ENCODE measurements at regions not wholly inside any gene's neighbourhood (a gene's known extent, or its start where the extent isn't known, plus 50 kb on each side); places are given as distances from the start of the nearest gene placed in this dataset.

DNA sequence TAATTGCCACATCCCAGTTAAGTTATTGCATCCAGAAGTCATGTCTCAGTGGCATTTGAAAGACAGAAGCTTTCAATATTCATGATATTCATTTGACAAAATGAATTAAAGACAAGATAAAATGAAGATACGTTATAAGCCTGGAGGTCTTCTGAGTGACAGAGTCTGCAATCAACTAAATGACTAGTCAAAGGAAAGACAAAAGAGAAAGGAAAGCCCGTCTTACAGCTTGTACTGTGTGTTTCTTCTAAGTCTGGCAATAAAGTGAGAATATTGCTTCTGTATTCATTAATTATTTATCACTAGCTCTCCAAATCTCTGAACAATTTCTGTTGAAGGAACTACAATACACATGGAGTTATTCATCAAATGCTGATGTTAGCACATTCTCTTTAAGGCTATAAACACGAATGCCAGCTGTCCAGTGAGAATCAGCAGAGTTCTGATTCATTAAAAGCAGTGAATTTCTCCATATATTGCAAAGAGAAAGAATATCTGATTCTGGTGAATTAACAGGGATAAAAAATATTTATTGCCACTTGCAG, 70.7 kb downstream of the ATXN7L3B start:
- Mint-ChIP-seq H3K27ac (ENCODE audit: unreplicated experiment) (no peak overlapping the region), H3K4me1 (ENCODE audit: unreplicated experiment) (no peaks in the 10 kb centered on the region), H3K36me3 (ENCODE audit: low read depth, unreplicated experiment) (no peaks in the 10 kb centered on the region), H3K4me3 (ENCODE audit: unreplicated experiment) (no peak overlapping the region), H3K9me3 (ENCODE audit: unreplicated experiment) (no peaks in the 10 kb centered on the region), H3K27me3 (ENCODE audit: unreplicated experiment) (peaks cover 2% of the 10 kb centered on the region)
- DNase-seq (ENCODE audit: low spot score) = no peak
- TF ChIP-seq, protein P1, sequence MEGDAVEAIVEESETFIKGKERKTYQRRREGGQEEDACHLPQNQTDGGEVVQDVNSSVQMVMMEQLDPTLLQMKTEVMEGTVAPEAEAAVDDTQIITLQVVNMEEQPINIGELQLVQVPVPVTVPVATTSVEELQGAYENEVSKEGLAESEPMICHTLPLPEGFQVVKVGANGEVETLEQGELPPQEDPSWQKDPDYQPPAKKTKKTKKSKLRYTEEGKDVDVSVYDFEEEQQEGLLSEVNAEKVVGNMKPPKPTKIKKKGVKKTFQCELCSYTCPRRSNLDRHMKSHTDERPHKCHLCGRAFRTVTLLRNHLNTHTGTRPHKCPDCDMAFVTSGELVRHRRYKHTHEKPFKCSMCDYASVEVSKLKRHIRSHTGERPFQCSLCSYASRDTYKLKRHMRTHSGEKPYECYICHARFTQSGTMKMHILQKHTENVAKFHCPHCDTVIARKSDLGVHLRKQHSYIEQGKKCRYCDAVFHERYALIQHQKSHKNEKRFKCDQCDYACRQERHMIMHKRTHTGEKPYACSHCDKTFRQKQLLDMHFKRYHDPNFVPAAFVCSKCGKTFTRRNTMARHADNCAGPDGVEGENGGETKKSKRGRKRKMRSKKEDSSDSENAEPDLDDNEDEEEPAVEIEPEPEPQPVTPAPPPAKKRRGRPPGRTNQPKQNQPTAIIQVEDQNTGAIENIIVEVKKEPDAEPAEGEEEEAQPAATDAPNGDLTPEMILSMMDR (IDR thresholded peaks at IDR 0.05; ENCODE audit: unreplicated experiment) = no peak

DNA sequence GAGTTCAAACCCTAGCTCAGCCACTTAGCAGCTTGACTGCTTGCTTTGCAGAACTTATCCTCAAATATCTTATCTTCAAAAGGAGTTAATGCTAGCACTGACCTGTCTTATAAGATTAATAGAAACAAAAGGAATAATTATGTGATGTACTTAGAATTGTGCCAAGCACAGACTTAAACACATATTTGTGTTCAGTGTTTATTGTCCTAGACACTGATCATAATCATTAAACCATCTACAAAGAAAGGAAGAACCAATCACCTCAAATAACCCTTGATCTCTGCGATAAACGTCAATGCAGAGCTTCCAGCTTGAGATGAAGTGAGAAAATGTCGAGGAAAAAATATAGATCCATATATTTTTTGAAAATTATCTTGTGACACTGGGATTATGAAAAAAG, 73.1 kb downstream of the ATXN7L3B start:
- DNase-seq (ENCODE audit: low spot score) = no peak
- H3K27me3 Mint-ChIP-seq (ENCODE audit: unreplicated experiment) = peaks cover 2% of the 10 kb centered on the region
- no peaks in the 10 kb centered on the region for H3K36me3 Mint-ChIP-seq (ENCODE audit: low read depth, unreplicated experiment)
- TF ChIP-seq, protein P1 (IDR thresholded peaks at IDR 0.05; ENCODE audit: unreplicated experiment) = no peak
- H3K4me3 Mint-ChIP-seq (ENCODE audit: unreplicated experiment) = no peak overlapping the region
- H3K27ac Mint-ChIP-seq (ENCODE audit: unreplicated experiment) = no peak overlapping the region
- no peaks in the 10 kb centered on the region for H3K4me1 Mint-ChIP-seq (ENCODE audit: unreplicated experiment)
- H3K9me3 Mint-ChIP-seq (ENCODE audit: unreplicated experiment) = no peaks in the 10 kb centered on the region

DNA sequence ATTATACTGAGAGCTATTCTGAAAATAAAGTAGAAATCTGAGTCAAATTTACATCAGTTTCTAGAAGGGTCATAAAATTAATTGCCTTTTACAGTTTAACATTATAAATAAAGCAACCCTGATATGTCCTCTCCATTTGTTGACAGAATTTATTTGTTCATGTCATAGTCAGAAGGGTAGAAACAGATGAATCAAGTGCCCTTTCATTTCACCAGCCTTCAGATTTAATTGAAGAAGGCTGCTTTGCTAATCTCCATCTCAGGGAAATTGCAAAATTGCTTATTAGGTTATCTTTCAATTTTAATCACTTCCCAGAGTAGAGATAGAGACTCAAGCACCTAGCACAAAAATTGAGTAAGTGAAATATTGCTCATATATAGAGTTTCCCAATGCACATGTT, 76.8 kb downstream of the ATXN7L3B start:
- Mint-ChIP-seq H3K36me3 (ENCODE audit: low read depth, unreplicated experiment) (no peaks in the 10 kb centered on the region), H3K27ac (ENCODE audit: unreplicated experiment) (no peak overlapping the region), H3K4me3 (ENCODE audit: unreplicated experiment) (no peak overlapping the region), H3K4me1 (ENCODE audit: unreplicated experiment) (no peaks in the 10 kb centered on the region), H3K9me3 (ENCODE audit: unreplicated experiment) (no peaks in the 10 kb centered on the region), H3K27me3 (ENCODE audit: unreplicated experiment) (no peaks in the 10 kb centered on the region)
- DNase-seq (ENCODE audit: low spot score) = no peak
- TF ChIP-seq, protein P1 (IDR thresholded peaks at IDR 0.05; ENCODE audit: unreplicated experiment) = no peak

DNA sequence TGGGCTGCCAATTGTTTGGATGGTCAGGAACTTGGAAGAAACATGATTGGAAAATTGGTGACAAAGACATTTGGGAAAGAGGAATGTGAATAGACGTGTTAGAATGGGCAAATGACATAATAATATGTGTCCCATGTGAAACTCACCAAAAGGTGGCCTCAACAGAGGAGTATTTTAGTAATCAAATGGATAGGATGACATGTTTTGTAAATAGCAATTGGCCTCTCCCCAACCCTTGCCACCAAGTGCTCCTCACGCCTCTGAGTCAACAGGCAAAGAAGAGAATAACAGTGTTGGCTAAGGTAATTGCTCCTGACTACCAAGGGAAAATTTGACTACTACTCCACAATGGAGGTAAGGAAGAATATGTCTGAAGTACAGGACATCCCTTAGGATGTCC, 81.4 kb downstream of the ATXN7L3B start:
- peaks cover 1% of the 10 kb centered on the region for H3K27me3 Mint-ChIP-seq (ENCODE audit: unreplicated experiment)
- TF ChIP-seq, protein P1 (IDR thresholded peaks at IDR 0.05; ENCODE audit: unreplicated experiment) = no peak

DNA sequence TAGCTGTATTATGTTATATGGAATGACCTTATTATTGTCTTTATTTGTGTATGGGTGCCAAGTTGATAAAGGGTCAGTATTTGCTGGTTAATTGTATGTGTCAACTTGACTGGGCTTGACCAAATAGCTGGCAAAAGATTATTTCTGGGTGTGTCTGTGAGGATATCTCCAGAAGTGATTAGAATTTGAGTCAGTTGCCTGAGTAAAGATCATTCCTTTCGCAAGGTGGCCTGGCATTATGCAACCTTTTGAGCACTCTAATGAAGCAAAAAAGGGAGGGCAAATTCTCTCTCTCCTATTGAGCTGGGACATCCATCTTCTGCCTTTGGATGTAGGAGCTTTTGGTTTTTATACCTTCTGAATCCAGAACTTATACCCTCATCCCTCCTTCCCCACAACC, 82.2 kb downstream of the ATXN7L3B start:
- no peaks in the 10 kb centered on the region for H3K36me3 Mint-ChIP-seq (ENCODE audit: low read depth, unreplicated experiment)
- no peak overlapping the region for H3K27ac Mint-ChIP-seq (ENCODE audit: unreplicated experiment)
- TF ChIP-seq, protein P1 (IDR thresholded peaks at IDR 0.05; ENCODE audit: unreplicated experiment) = no peak
- DNase-seq (ENCODE audit: low spot score) = no peak
- H3K4me3 Mint-ChIP-seq (ENCODE audit: unreplicated experiment) = no peak overlapping the region
- H3K9me3 Mint-ChIP-seq (ENCODE audit: unreplicated experiment) = no peaks in the 10 kb centered on the region
- H3K4me1 Mint-ChIP-seq (ENCODE audit: unreplicated experiment) = no peaks in the 10 kb centered on the region
- H3K27me3 Mint-ChIP-seq (ENCODE audit: unreplicated experiment) = peaks cover 1% of the 10 kb centered on the region

More for the DNA sequence above, 81.4 kb downstream of the ATXN7L3B start:
- Mint-ChIP-seq H3K36me3 (ENCODE audit: low read depth, unreplicated experiment) (no peaks in the 10 kb centered on the region), H3K9me3 (ENCODE audit: unreplicated experiment) (no peaks in the 10 kb centered on the region), H3K27ac (ENCODE audit: unreplicated experiment) (no peak overlapping the region), H3K4me1 (ENCODE audit: unreplicated experiment) (no peaks in the 10 kb centered on the region), H3K4me3 (ENCODE audit: unreplicated experiment) (no peak overlapping the region)
- DNase-seq (ENCODE audit: low spot score) = no peak
